ENCODE measurements at regions not wholly inside any gene's neighbourhood (a gene's known extent, or its start where the extent isn't known, plus 50 kb on each side); places are given as distances from the start of the nearest gene placed in this dataset.

DNA sequence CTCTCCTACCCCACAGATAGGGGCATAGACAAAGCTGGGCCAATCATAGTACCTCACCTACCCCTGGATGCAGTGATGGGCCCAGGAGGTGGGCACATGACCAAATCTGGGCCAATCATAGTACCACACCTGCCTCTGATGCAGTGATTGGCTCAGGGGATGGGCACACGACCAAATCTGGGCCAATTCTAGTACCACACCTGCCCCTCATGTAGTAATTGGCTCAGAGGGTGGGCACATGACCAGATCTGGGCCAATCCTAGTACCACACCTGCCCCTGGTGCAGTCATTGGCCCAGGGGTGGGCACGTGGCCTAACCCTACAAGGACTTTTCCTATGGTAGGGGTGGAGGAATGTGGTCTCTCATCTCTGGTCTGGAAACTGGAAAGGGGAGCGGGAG lies 56.9 kb upstream of the MEF2A start:
- no peak for DNase-seq (ENCODE audit: low read depth in 2 of 2, low spot score in 1 of 2)

DNA sequence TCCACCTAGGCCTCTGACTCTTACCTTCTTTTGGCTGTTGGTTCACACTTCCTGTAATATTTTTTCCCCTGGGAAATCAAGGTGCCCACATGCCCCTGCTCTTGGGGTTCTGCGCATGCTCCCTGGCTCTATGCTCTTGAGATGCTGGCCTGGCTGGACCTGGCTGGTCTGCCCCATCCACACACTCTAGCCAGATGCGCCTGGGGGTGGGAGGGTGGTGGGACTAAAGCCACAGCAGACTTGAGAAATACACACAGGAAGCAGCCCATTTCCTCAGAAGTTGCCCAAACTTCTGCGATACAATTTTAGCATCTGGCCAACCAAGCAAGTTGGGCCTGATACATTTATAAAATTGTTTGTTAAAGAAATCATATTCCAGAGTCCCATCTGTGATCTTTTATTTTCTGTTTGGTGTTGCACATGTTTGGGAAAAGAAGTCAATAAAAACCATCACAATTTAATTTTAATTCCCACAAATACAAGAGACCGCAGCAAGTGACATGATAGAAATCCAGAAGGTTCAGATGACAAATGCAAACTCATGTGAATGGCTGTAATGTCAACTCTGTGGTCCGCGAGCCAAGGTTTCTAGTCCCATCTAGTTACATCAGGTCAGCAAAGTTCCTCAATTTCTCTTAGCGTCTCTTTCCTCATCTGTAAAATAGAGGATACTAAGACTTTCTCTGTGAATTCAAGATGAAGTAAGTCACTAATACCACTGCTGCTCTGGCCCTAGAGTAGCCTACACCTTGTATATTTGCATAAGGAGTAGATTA lies 55.9 kb upstream of the MEF2A start:
- DNase-seq (ENCODE audit: low read depth in 2 of 2, low spot score in 1 of 2) = no peak

DNA sequence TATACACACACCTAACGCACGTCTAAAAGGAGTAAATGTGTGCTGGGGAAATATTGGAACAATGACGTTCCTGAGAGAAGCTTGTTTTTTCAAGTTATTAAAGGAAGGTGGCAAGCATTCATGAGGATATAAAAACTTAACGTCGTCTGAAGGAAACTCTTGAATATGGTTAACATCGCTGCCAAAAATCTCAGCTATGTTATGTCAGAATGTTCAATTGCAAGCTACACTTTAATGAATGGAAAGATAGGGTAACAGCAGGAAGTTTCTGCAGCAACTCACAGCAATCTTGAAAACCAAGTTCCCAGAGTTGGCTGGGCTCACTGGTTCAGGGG lies 54.3 kb upstream of the MEF2A start:
- DNase-seq (ENCODE audit: low read depth in 2 of 2, low spot score in 1 of 2) = no peak

DNA sequence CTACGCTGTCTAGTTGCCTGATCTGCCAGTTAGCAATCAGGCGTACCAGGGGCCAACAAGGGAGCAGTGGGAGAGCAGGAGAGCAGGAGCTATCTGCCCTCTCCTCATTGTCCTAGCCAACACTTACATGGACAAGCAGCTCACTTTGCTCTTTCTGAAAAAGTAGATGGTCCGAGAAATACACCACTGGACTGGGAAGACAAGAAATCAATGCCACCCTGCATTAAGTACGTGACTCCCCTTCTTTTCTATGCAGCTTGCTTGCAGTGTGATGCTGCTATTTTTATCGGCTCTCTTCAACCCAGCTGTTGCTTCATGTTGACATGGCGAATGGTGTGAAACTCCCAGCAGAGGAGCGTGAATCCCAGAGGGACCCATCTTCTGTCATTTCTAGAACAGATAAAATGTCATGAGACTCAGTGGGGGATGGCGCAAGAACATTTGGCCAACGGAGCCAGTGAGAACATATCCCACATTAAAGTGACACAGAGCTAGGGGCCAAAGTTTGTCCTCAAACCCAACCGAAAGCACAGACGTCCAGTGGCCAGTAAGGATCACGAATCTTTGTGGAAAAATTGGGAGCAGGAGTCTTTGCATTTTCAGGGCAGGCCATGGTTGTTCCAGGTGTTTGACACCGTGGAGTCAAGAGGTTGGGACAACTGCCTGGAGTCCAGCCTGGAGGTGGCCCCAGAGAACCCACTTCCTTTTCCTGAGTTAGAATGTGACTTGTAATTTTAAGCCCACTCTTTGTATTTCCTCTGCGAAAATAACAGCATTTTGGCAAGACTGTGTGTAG lies 53.7 kb upstream of the MEF2A start:
- DNase-seq (ENCODE audit: low read depth in 2 of 2, low spot score in 1 of 2) = no peak

DNA sequence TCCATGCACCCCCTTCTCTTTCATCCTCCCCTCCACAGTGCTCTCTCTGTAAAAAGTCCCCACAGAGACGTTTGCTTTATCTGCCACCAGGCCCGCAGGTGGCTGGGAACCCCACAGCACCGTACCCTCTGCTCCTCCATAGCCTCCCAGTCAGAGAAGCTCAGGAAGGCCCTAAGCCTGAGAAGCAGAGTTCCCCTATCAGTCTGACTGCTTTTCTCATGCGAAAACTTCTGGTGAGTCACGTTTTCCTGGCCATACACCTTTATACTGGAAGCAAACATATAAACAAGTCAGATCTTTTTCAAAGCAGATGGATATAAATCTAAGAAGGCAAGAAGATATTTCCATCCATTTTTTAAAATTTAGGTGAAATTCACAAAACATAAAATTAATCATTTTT lies 51.5 kb upstream of the MEF2A start:
- no peak for DNase-seq (ENCODE audit: low read depth in 2 of 2, low spot score in 1 of 2)

All from stimulated activated CD8-positive, alpha-beta memory T cell treated with anti-CD3 and anti-CD28 coated beads, Interleukin-4, amount 100 ng/mL, for 4 hours (primary cell).